ENCODE measurements at regions not wholly inside any gene's neighbourhood (a gene's known extent, or its start where the extent isn't known, plus 50 kb on each side); places are given as distances from the start of the nearest gene placed in this dataset.

- TF ChIP-seq, protein P1, sequence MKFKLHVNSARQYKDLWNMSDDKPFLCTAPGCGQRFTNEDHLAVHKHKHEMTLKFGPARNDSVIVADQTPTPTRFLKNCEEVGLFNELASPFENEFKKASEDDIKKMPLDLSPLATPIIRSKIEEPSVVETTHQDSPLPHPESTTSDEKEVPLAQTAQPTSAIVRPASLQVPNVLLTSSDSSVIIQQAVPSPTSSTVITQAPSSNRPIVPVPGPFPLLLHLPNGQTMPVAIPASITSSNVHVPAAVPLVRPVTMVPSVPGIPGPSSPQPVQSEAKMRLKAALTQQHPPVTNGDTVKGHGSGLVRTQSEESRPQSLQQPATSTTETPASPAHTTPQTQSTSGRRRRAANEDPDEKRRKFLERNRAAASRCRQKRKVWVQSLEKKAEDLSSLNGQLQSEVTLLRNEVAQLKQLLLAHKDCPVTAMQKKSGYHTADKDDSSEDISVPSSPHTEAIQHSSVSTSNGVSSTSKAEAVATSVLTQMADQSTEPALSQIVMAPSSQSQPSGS (IDR thresholded peaks at IDR 0.05; ENCODE audit: low read length) = no peak
- TF ChIP-seq CBX5 (IDR thresholded peaks at IDR 0.05; ENCODE audit: low read depth, low read length) (no peak), POLR2A (IDR thresholded peaks at IDR 0.05; ENCODE audit: control extremely low read depth in 1 of 2, low read depth in 2 of 2, low read length in 2 of 2) (no peak), CHD1 (IDR thresholded peaks at IDR 0.05; ENCODE audit: low read depth, low read length) (no peak), CEBPB (IDR thresholded peaks at IDR 0.05; ENCODE audit: low read depth, low read length) (no peak)
These were observed 61.4 kb upstream of the ZNF280D start for GRCh38 chr15:56794553-56795329.
